SH-SY5Y (cell line): ENCODE measurements at regions not wholly inside any gene's neighbourhood (a gene's known extent, or its start where the extent isn't known, plus 50 kb on each side); places are given as distances from the start of the nearest gene placed in this dataset.

Experiments used
- GATA2 ChIP-seq: IDR thresholded peaks from 2 replicates; pipeline ENCODE4 v1.6.1; 2011; ENCODE audit warnings: mild to moderate bottlenecking, low read depth, low read length
- GATA3 ChIP-seq: IDR thresholded peaks from 2 replicates; pipeline ENCODE4 v1.6.1; 2011; ENCODE audit warnings: low read depth, mild to moderate bottlenecking, low read length, moderate library complexity

- no peak for TF ChIP-seq GATA2
- no peak for TF ChIP-seq GATA3
Measured at GRCh38 chr7:93757426-93757825, 133.1 kb downstream of the TFPI2 start.
